ENCODE measurements at regions not wholly inside any gene's neighbourhood (a gene's known extent, or its start where the extent isn't known, plus 50 kb on each side); places are given as distances from the start of the nearest gene placed in this dataset.
"Not testable (repeated sequence)": the region's sequence is repeated elsewhere in the genome, so short reads cannot be mapped to it uniquely, and the experiment has no call there.

GRCh38 chr11:96481771-96482170 is 92.0 kb downstream of the JRKL start:
- TF ChIP-seq CTCF (conservative IDR thresholded peaks at IDR 0.05; ENCODE audit: low read depth, low read length) = no peak
- DNase-seq (ENCODE audit: low read depth) = no peak
- no peak overlapping the region for H3K4me3 ChIP-seq (ENCODE audit: low read depth, low read length)

GRCh38 chr11:96482193-96482592 is 92.4 kb downstream of the JRKL start:
- DNase-seq (ENCODE audit: low read depth) = no peak
- no peak for TF ChIP-seq CTCF (conservative IDR thresholded peaks at IDR 0.05; ENCODE audit: low read depth, low read length)
- no peak overlapping the region for H3K4me3 ChIP-seq (ENCODE audit: low read depth, low read length)

- H3K4me3 ChIP-seq (ENCODE audit: low read depth, low read length) = no peak overlapping the region
- TF ChIP-seq CTCF (conservative IDR thresholded peaks at IDR 0.05; ENCODE audit: low read depth, low read length) = no peak
- DNase-seq (ENCODE audit: low read depth) = no peak
Measured at GRCh38 chr11:96483374-96483955, 93.7 kb downstream of the JRKL start.

GRCh38 chr11:96484361-96484760 is 94.5 kb downstream of the JRKL start:
- no peak for DNase-seq (ENCODE audit: low read depth)
- TF ChIP-seq CTCF (conservative IDR thresholded peaks at IDR 0.05; ENCODE audit: low read depth, low read length) = no peak
- no peak overlapping the region for H3K4me3 ChIP-seq (ENCODE audit: low read depth, low read length)

- DNase-seq (ENCODE audit: low read depth) = peak; percentile 13
- no peak for TF ChIP-seq CTCF (conservative IDR thresholded peaks at IDR 0.05; ENCODE audit: low read depth, low read length)
- peak overlapping the region; percentile 42 for H3K4me3 ChIP-seq (ENCODE audit: low read depth, low read length)
Measured at GRCh38 chr11:96486890-96487611, 97.2 kb downstream of the JRKL start.

GRCh38 chr11:96488911-96489310 is 99.1 kb downstream of the JRKL start:
- not testable (repeated sequence) for DNase-seq (ENCODE audit: low read depth); H3K4me3 ChIP-seq (ENCODE audit: low read depth, low read length)

GRCh38 chr11:96500440-96500839 is 110.6 kb downstream of the JRKL start:
- TF ChIP-seq CTCF (conservative IDR thresholded peaks at IDR 0.05; ENCODE audit: low read depth, low read length) = no peak
- no peak for DNase-seq (ENCODE audit: low read depth)
- H3K4me3 ChIP-seq (ENCODE audit: low read depth, low read length) = no peak overlapping the region
